K562 (cell line): ENCODE measurements at regions not wholly inside any gene's neighbourhood (a gene's known extent, or its start where the extent isn't known, plus 50 kb on each side); places are given as distances from the start of the nearest gene placed in this dataset.

Experiments used
- FOXO4 ChIP-seq: fragments of 450-650 bp; formaldehyde crosslinking; IDR thresholded peaks from 2 replicates; pipeline ENCODE4 v1.4.0; 2020; ENCODE audit warnings: mild to moderate bottlenecking, moderate library complexity
- RERE ChIP-seq: sonication (generic); formaldehyde crosslinking; IDR thresholded peaks from 2 replicates; pipeline ENCODE4 v1.8.0; 2023; ENCODE audit warnings: missing genetic modification reagents, mild to moderate bottlenecking, borderline replicate concordance
- TF ChIP-seq, protein P1 (sequence below), 2 experiments: fragments of 450-650 bp in 1 of 2; sonication (generic) in 1 of 2; formaldehyde crosslinking in 1 of 2; IDR thresholded peaks; 2 replicates each; pipeline versions ENCODE4 v1.7.1 to v1.9.0; 2016 to 2022; ENCODE audit warnings: inconsistent platforms in 1 of 2, mild to moderate bottlenecking in 1 of 2, missing genetic modification reagents in 1 of 2

GRCh38 chr4:55016131-55016530 lies 109.3 kb downstream of the KDR start (continued):
- TF ChIP-seq, protein P1, sequence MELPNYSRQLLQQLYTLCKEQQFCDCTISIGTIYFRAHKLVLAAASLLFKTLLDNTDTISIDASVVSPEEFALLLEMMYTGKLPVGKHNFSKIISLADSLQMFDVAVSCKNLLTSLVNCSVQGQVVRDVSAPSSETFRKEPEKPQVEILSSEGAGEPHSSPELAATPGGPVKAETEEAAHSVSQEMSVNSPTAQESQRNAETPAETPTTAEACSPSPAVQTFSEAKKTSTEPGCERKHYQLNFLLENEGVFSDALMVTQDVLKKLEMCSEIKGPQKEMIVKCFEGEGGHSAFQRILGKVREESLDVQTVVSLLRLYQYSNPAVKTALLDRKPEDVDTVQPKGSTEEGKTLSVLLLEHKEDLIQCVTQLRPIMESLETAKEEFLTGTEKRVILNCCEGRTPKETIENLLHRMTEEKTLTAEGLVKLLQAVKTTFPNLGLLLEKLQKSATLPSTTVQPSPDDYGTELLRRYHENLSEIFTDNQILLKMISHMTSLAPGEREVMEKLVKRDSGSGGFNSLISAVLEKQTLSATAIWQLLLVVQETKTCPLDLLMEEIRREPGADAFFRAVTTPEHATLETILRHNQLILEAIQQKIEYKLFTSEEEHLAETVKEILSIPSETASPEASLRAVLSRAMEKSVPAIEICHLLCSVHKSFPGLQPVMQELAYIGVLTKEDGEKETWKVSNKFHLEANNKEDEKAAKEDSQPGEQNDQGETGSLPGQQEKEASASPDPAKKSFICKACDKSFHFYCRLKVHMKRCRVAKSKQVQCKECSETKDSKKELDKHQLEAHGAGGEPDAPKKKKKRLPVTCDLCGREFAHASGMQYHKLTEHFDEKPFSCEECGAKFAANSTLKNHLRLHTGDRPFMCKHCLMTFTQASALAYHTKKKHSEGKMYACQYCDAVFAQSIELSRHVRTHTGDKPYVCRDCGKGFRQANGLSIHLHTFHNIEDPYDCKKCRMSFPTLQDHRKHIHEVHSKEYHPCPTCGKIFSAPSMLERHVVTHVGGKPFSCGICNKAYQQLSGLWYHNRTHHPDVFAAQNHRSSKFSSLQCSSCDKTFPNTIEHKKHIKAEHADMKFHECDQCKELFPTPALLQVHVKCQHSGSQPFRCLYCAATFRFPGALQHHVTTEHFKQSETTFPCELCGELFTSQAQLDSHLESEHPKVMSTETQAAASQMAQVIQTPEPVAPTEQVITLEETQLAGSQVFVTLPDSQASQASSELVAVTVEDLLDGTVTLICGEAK (IDR thresholded peaks at IDR 0.05) = no peak
- TF ChIP-seq, protein P1 (CRISPR knock-in tag; IDR thresholded peaks at IDR 0.05) = no peak
- TF ChIP-seq RERE (CRISPR knock-in tag) = no peak
- TF ChIP-seq FOXO4 (CRISPR knock-in tag) = no peak
- TF ChIP-seq, all 486 proteins: peak for 0
